ENCODE measurements at regions not wholly inside any gene's neighbourhood (a gene's known extent, or its start where the extent isn't known, plus 50 kb on each side); places are given as distances from the start of the nearest gene placed in this dataset.
A peak's percentile ranks its signal among the peaks of the same experiment; 100 is the strongest.

DNA sequence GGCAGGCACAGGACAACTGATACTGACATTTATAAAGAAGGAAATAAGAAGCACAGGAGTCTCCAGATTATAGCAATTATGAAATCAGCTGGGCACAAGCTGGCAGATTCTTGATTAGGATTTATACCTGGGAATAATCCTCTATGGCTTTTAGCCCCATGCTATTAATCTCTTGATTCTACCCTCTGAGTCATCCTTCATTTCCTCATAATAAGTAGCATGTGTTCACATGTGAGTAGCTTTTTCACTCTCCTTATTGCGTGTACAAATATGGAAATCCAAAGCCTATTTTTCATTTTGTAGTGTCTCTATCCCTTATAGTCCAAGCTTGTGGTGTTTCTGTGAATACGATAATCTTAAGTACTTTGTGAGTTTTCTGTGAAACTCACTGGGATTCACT lies 185.0 kb upstream of the PRLR start:
- TF ChIP-seq POU2F2 (IDR thresholded peaks at IDR 0.05; ENCODE audit: low read depth, low read length) (no peak), PAX5 (IDR thresholded peaks at IDR 0.05; ENCODE audit: insufficient read depth, low read length, severe bottlenecking) (no peak), POLR2A (IDR thresholded peaks at IDR 0.05; ENCODE audit: low read depth, low read length) (no peak), SPI1 (IDR thresholded peaks at IDR 0.05; ENCODE audit: low read depth, low read length) (no peak), TAF1 (IDR thresholded peaks at IDR 0.05; ENCODE audit: low read depth, low read length) (no peak), POLR2AphosphoS5 (IDR thresholded peaks at IDR 0.05; ENCODE audit: low read depth, low read length) (no peak)
- FAIRE-seq: no peak
- no peak for DNase-seq (ENCODE audit: insufficient read length, low spot score)

DNA sequence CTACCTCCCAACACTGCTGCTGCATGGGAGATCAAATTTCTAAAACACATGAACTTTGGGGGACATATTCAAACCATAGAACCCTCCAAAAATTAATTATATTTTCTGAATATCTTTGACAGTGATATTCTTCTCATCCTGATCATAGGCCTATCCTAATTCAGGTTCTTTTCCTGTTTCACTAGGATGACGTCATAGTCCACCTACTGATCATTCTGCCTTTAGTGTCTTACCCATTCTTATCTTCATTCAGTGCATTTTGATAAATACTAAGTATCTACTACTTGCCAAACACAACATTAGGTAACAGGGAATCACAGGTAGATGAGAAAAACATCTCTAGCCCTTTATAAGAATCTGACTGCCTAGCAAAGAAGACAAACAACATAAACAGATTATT lies 179.1 kb upstream of the PRLR start:
- no peak for TF ChIP-seq POU2F2 (IDR thresholded peaks at IDR 0.05; ENCODE audit: low read depth, low read length)
- no peak for TF ChIP-seq TAF1 (IDR thresholded peaks at IDR 0.05; ENCODE audit: low read depth, low read length)
- no peak for TF ChIP-seq PAX5 (IDR thresholded peaks at IDR 0.05; ENCODE audit: insufficient read depth, low read length, severe bottlenecking)
- TF ChIP-seq POLR2AphosphoS5 (IDR thresholded peaks at IDR 0.05; ENCODE audit: low read depth, low read length): no peak
- TF ChIP-seq SPI1 (IDR thresholded peaks at IDR 0.05; ENCODE audit: low read depth, low read length): no peak
- FAIRE-seq (no peak), DNase-seq (ENCODE audit: insufficient read length, low spot score) (no peak)

GRCh38 chr5:35408146-35408545 lies 177.9 kb upstream of the PRLR start:
- DNase-seq (ENCODE audit: insufficient read length, low spot score) (no peak), FAIRE-seq (no peak)
- TF ChIP-seq TAF1 (IDR thresholded peaks at IDR 0.05; ENCODE audit: low read depth, low read length): no peak
- TF ChIP-seq POU2F2 (IDR thresholded peaks at IDR 0.05; ENCODE audit: low read depth, low read length): no peak
- TF ChIP-seq PAX5 (IDR thresholded peaks at IDR 0.05; ENCODE audit: insufficient read depth, low read length, severe bottlenecking): no peak
- TF ChIP-seq POLR2A (IDR thresholded peaks at IDR 0.05; ENCODE audit: low read depth, low read length): no peak
- TF ChIP-seq SPI1 (IDR thresholded peaks at IDR 0.05; ENCODE audit: low read depth, low read length): no peak
- TF ChIP-seq POLR2AphosphoS5 (IDR thresholded peaks at IDR 0.05; ENCODE audit: low read depth, low read length): no peak

- no peak for TF ChIP-seq POLR2AphosphoS5 (IDR thresholded peaks at IDR 0.05; ENCODE audit: low read depth, low read length)
- TF ChIP-seq POU2F2 (IDR thresholded peaks at IDR 0.05; ENCODE audit: low read depth, low read length): no peak
- TF ChIP-seq SPI1 (IDR thresholded peaks at IDR 0.05; ENCODE audit: low read depth, low read length): no peak
- no peak for TF ChIP-seq POLR2A (IDR thresholded peaks at IDR 0.05; ENCODE audit: low read depth, low read length)
- no peak for TF ChIP-seq TAF1 (IDR thresholded peaks at IDR 0.05; ENCODE audit: low read depth, low read length)
- TF ChIP-seq PAX5 (IDR thresholded peaks at IDR 0.05; ENCODE audit: insufficient read depth, low read length, severe bottlenecking): no peak
- FAIRE-seq (no peak), DNase-seq (ENCODE audit: insufficient read length, low spot score) (no peak)
Observed at GRCh38 chr5:35407697-35408096, 177.4 kb upstream of the PRLR start.

- no peak for FAIRE-seq
- TF ChIP-seq POLR2A (IDR thresholded peaks at IDR 0.05; ENCODE audit: low read depth, low read length): no peak
- no peak for TF ChIP-seq PAX5 (IDR thresholded peaks at IDR 0.05; ENCODE audit: insufficient read depth, low read length, severe bottlenecking)
- no peak for TF ChIP-seq TAF1 (IDR thresholded peaks at IDR 0.05; ENCODE audit: low read depth, low read length)
- no peak for TF ChIP-seq SPI1 (IDR thresholded peaks at IDR 0.05; ENCODE audit: low read depth, low read length)
- no peak for TF ChIP-seq POLR2AphosphoS5 (IDR thresholded peaks at IDR 0.05; ENCODE audit: low read depth, low read length)
- TF ChIP-seq POU2F2 (IDR thresholded peaks at IDR 0.05; ENCODE audit: low read depth, low read length): no peak
Observed at GRCh38 chr5:35405938-35406337, 175.7 kb upstream of the PRLR start.

DNA sequence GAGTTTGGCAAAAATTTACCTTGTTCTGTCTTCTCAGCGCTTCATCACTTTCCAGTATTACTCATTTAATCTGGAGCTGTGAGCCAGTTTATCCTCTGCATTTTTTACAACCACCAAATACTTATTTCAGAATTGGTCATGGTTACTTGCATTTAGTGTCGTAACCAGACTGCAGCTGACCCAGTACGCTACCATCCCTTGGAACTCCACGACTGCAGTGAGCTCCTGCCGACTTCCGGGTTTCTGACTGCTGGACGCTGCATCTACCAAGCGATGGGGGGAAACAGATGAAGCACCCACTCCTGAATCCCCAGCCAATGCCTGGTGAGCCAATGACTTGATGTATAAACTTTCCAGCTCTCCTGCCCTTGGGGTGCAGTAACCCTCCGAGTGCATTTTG lies 174.4 kb upstream of the PRLR start:
- FAIRE-seq: no peak
- TF ChIP-seq TAF1 (IDR thresholded peaks at IDR 0.05; ENCODE audit: low read depth, low read length): no peak
- TF ChIP-seq POLR2AphosphoS5 (IDR thresholded peaks at IDR 0.05; ENCODE audit: low read depth, low read length): no peak
- TF ChIP-seq SPI1 (IDR thresholded peaks at IDR 0.05; ENCODE audit: low read depth, low read length): no peak
- TF ChIP-seq PAX5 (IDR thresholded peaks at IDR 0.05; ENCODE audit: insufficient read depth, low read length, severe bottlenecking): no peak
- no peak for TF ChIP-seq POU2F2 (IDR thresholded peaks at IDR 0.05; ENCODE audit: low read depth, low read length)
- no peak for TF ChIP-seq POLR2A (IDR thresholded peaks at IDR 0.05; ENCODE audit: low read depth, low read length)
- DNase-seq (ENCODE audit: insufficient read length, low spot score): no peak

More at GRCh38 chr5:35405938-35406337, 175.7 kb upstream of the PRLR start:
- no peak for DNase-seq (ENCODE audit: insufficient read length, low spot score)

GRCh38 chr5:35393901-35394300 lies 163.6 kb upstream of the PRLR start:
- TF ChIP-seq TAF1 (IDR thresholded peaks at IDR 0.05; ENCODE audit: low read depth, low read length): no peak
- TF ChIP-seq POU2F2 (IDR thresholded peaks at IDR 0.05; ENCODE audit: low read depth, low read length): no peak
- TF ChIP-seq POLR2A (IDR thresholded peaks at IDR 0.05; ENCODE audit: low read depth, low read length): no peak
- 0 out of 2 replicates have a peak, but pooled peaks have one; percentile 13 for TF ChIP-seq SPI1 (IDR thresholded peaks at IDR 0.05; ENCODE audit: low read depth, low read length)
- TF ChIP-seq POLR2AphosphoS5 (IDR thresholded peaks at IDR 0.05; ENCODE audit: low read depth, low read length): no peak
- TF ChIP-seq PAX5 (IDR thresholded peaks at IDR 0.05; ENCODE audit: insufficient read depth, low read length, severe bottlenecking): no peak
- FAIRE-seq: no peak
- DNase-seq (ENCODE audit: insufficient read length, low spot score): no peak

- no peak for FAIRE-seq
- TF ChIP-seq PAX5 (IDR thresholded peaks at IDR 0.05; ENCODE audit: insufficient read depth, low read length, severe bottlenecking) (no peak), POLR2A (IDR thresholded peaks at IDR 0.05; ENCODE audit: low read depth, low read length) (no peak), SPI1 (IDR thresholded peaks at IDR 0.05; ENCODE audit: low read depth, low read length) (no peak), POU2F2 (IDR thresholded peaks at IDR 0.05; ENCODE audit: low read depth, low read length) (no peak), POLR2AphosphoS5 (IDR thresholded peaks at IDR 0.05; ENCODE audit: low read depth, low read length) (no peak), TAF1 (IDR thresholded peaks at IDR 0.05; ENCODE audit: low read depth, low read length) (no peak)
- no peak for DNase-seq (ENCODE audit: insufficient read length, low spot score)
Observed at GRCh38 chr5:35384658-35385057, 154.4 kb upstream of the PRLR start.

DNA sequence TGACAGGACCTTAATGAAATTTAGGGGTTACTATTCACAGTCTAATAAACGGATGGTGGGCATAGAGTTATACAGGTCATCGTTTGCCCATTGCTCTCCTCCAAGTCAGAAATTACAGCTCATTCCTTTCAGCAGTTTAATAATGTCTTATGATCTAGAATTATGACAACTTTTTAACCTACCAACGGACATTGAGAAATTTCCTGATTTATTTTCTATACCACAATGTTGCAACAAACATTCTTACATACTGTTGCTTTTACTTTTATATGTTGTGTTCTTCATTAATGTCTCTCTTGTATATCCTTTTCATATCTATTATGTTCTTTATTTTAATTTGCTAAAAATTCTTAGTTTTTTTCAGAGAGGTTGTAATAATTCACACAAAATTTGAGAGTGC lies 152.8 kb upstream of the PRLR start:
- no peak for TF ChIP-seq POLR2AphosphoS5 (IDR thresholded peaks at IDR 0.05; ENCODE audit: low read depth, low read length)
- TF ChIP-seq PAX5 (IDR thresholded peaks at IDR 0.05; ENCODE audit: insufficient read depth, low read length, severe bottlenecking): no peak
- no peak for TF ChIP-seq SPI1 (IDR thresholded peaks at IDR 0.05; ENCODE audit: low read depth, low read length)
- TF ChIP-seq POU2F2 (IDR thresholded peaks at IDR 0.05; ENCODE audit: low read depth, low read length): no peak
- TF ChIP-seq TAF1 (IDR thresholded peaks at IDR 0.05; ENCODE audit: low read depth, low read length): no peak
- no peak for TF ChIP-seq POLR2A (IDR thresholded peaks at IDR 0.05; ENCODE audit: low read depth, low read length)
- DNase-seq (ENCODE audit: insufficient read length, low spot score): no peak
- no peak for FAIRE-seq

DNA sequence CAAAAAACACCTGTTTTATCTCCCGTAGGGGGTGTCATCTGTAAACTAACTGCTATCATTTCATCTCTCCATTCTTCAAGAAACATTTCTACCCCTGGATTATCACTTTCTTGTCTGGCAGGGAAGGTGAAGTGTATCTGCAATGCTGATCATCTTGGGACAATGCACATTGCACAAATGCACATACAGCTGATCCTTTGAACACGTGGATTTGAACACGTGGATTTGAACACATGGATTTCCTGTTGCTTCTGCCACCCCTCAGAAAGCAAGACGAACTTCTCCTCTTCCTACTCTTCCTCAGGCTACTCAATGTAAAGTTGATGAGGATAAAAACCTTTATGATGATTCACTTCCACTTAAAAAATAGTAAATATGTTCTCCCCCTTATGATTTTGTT lies 147.4 kb upstream of the PRLR start:
- no peak for TF ChIP-seq POLR2A (IDR thresholded peaks at IDR 0.05; ENCODE audit: low read depth, low read length)
- TF ChIP-seq SPI1 (IDR thresholded peaks at IDR 0.05; ENCODE audit: low read depth, low read length): no peak
- no peak for TF ChIP-seq POLR2AphosphoS5 (IDR thresholded peaks at IDR 0.05; ENCODE audit: low read depth, low read length)
- TF ChIP-seq TAF1 (IDR thresholded peaks at IDR 0.05; ENCODE audit: low read depth, low read length): no peak
- TF ChIP-seq POU2F2 (IDR thresholded peaks at IDR 0.05; ENCODE audit: low read depth, low read length): no peak
- no peak for TF ChIP-seq PAX5 (IDR thresholded peaks at IDR 0.05; ENCODE audit: insufficient read depth, low read length, severe bottlenecking)
- DNase-seq (ENCODE audit: insufficient read length, low spot score) (no peak), FAIRE-seq (no peak)

Measured in GM12891 (cell line).